IPS-18a (cell line): ENCODE measurements at regions not wholly inside any gene's neighbourhood (a gene's known extent, or its start where the extent isn't known, plus 50 kb on each side); places are given as distances from the start of the nearest gene placed in this dataset.
"Not testable (repeated sequence)": the region's sequence is repeated elsewhere in the genome, so short reads cannot be mapped to it uniquely, and the experiment has no call there.

Experiments used
- H3K27ac ChIP-seq: one replicate; pipeline ENCODE4 v1.5.1; 2013; ENCODE audit warnings: low read length
- H3K27me3 ChIP-seq: one replicate; pipeline ENCODE4 v1.6.1; 2013; ENCODE audit warnings: mild to moderate bottlenecking, low read length; ENCODE audit not compliant: control insufficient read depth, insufficient read depth
- H3K36me3 ChIP-seq: one replicate; pipeline ENCODE4 v1.6.1; 2013; ENCODE audit warnings: low read depth, low read length; ENCODE audit not compliant: control insufficient read depth
- H3K4me1 ChIP-seq: one replicate; pipeline ENCODE4 v1.6.1; 2013; ENCODE audit warnings: low read depth, low read length; ENCODE audit not compliant: control insufficient read depth
- H3K4me3 ChIP-seq: one replicate; pipeline ENCODE4 v1.5.1; 2013; ENCODE audit warnings: low read length
- H3K9ac ChIP-seq: one replicate; pipeline ENCODE4 v1.6.1; 2013; ENCODE audit warnings: mild to moderate bottlenecking, low read length, moderate library complexity
- H3K9me3 ChIP-seq: one replicate; pipeline ENCODE4 v1.6.1; 2013; ENCODE audit warnings: low read depth, low read length; ENCODE audit not compliant: control insufficient read depth

GRCh38 chr17:68143425-68143824, 104.4 kb upstream of the AMZ2 start:
- no peaks in the 10 kb centered on the region for H3K4me1 ChIP-seq
- H3K9me3 ChIP-seq, result no peaks in the 10 kb centered on the region
- no peak overlapping the region for H3K9ac ChIP-seq
- no peaks in the 10 kb centered on the region for H3K36me3 ChIP-seq
- no peak overlapping the region for H3K4me3 ChIP-seq
- no peaks in the 10 kb centered on the region for H3K27me3 ChIP-seq
- H3K27ac ChIP-seq, result no peak overlapping the region

DNA sequence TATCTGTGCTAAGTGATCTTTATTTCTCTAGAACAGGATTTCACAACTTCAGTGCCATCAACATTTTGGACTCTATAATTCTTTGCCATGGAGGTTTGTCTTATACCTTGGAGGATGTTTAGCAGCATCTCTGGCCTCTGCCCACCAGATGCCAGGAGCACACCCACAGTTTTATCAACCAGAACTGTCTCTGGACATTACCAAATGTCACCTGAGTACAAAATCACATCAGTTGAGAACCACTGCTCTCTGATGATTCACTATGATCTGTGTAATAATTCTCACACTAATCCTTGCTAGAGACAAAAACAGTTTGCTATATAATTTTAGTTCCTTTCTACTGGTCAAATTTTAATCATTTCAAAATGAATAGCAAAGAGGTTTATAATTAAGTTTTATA, 102.8 kb upstream of the AMZ2 start:
- Histone ChIP-seq H3K9me3 (no peaks in the 10 kb centered on the region), H3K9ac (no peak overlapping the region), H3K27ac (no peak overlapping the region), H3K4me1 (no peaks in the 10 kb centered on the region), H3K4me3 (no peak overlapping the region), H3K36me3 (no peaks in the 10 kb centered on the region), H3K27me3 (no peaks in the 10 kb centered on the region)

DNA sequence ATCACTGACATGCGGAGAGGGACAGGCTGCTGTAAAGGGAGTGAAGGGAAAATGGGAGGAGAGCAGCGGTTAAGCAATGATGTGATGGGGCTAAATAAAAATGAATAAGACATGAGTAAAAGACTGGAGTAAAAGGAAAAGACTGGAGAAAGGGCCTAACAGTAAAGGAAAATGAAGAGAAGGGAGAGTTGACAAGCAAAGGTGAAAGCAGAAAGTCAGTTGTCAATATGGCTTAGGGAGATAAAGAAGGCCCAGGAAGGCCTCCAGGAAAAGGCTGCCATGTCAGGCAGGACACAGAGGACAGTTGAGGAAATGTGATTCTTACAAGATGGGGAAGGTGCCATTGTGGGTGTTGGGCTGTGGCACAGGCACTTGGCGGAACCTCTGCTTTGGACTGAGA, 98.9 kb upstream of the AMZ2 start:
- no peak overlapping the region for H3K9ac ChIP-seq
- H3K27ac ChIP-seq, result no peak overlapping the region
- H3K4me3 ChIP-seq, result no peak overlapping the region
- no peaks in the 10 kb centered on the region for H3K27me3 ChIP-seq
- H3K36me3 ChIP-seq, result no peaks in the 10 kb centered on the region
- no peaks in the 10 kb centered on the region for H3K4me1 ChIP-seq
- no peaks in the 10 kb centered on the region for H3K9me3 ChIP-seq

GRCh38 chr17:68152161-68152571, 95.7 kb upstream of the AMZ2 start:
- H3K4me3 ChIP-seq, result no peak overlapping the region
- H3K4me1 ChIP-seq, result no peaks in the 10 kb centered on the region
- no peaks in the 10 kb centered on the region for H3K36me3 ChIP-seq
- H3K9me3 ChIP-seq, result no peaks in the 10 kb centered on the region
- no peak overlapping the region for H3K9ac ChIP-seq
- H3K27me3 ChIP-seq, result no peaks in the 10 kb centered on the region
- H3K27ac ChIP-seq, result no peak overlapping the region

DNA sequence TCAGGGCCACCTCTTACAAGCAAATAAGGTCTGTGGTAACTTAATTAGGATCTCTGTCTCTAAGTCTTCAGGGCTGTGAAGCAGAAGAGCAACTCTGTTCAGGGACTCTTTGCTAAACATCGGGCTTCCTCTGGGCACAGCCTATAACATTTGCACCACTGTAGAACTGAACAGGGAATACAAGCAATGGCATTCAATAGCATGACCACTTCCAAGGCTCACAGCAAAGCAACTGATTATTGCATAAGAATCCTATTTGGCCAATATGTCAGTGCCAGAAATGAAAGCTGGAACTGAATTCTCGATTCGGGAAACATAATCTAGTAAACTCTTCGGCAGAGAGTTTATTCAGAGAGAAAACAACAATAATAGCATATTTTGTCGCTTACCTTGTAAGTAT, 92.2 kb upstream of the AMZ2 start:
- no peak overlapping the region for H3K9ac ChIP-seq
- no peaks in the 10 kb centered on the region for H3K36me3 ChIP-seq
- H3K4me1 ChIP-seq, result no peaks in the 10 kb centered on the region
- H3K27me3 ChIP-seq, result no peaks in the 10 kb centered on the region
- no peak overlapping the region for H3K4me3 ChIP-seq
- no peak overlapping the region for H3K27ac ChIP-seq
- no peaks in the 10 kb centered on the region for H3K9me3 ChIP-seq

- Histone ChIP-seq H3K4me1 (no peaks in the 10 kb centered on the region), H3K4me3 (no peak overlapping the region), H3K9me3 (no peaks in the 10 kb centered on the region), H3K27me3 (no peaks in the 10 kb centered on the region), H3K9ac (no peak overlapping the region), H3K27ac (no peak overlapping the region), H3K36me3 (no peaks in the 10 kb centered on the region)
Measured at GRCh38 chr17:68161644-68162428, 86.0 kb upstream of the AMZ2 start.

GRCh38 chr17:68168273-68169164, 79.3 kb upstream of the AMZ2 start:
- not testable (repeated sequence) for H3K4me3 ChIP-seq, H3K27ac ChIP-seq, H3K9me3 ChIP-seq, H3K4me1 ChIP-seq, H3K9ac ChIP-seq, H3K27me3 ChIP-seq, H3K36me3 ChIP-seq

DNA sequence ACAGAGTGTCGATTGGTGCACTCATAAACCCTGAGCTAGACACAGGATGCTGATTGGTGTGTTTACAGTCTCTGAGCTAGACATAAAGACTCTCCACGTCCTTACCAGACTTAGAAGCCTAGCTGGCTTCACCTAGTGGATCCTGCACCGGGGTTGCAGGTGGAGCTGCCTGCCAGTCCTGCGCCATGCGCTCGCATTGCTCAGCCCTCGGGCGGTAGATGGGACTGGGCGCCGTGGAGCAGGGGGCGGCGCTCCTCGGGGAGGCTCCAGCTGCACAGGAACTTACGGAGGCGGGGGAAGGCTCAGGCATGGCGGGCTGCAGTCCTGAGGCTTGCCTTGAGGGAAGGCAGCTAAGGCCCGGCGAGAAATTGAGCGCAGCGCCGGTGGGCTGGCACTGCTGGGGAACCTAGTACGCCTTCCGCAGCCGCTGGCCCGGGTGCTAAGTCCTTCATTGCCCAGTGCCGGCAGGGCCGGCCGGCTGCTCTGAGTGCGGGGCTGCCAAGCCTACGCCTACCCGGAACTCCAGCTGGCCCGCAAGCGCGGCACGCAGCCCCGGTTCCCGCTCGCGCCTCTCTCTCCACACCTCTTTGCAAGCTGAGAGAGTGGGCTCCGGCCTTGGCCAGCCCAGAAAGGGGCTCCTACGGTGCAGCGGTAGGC, 78.5 kb upstream of the AMZ2 start:
- H3K9me3 ChIP-seq, H3K9ac ChIP-seq, H3K27ac ChIP-seq, H3K4me3 ChIP-seq, H3K36me3 ChIP-seq, H3K27me3 ChIP-seq, H3K4me1 ChIP-seq: not testable (repeated sequence)

DNA sequence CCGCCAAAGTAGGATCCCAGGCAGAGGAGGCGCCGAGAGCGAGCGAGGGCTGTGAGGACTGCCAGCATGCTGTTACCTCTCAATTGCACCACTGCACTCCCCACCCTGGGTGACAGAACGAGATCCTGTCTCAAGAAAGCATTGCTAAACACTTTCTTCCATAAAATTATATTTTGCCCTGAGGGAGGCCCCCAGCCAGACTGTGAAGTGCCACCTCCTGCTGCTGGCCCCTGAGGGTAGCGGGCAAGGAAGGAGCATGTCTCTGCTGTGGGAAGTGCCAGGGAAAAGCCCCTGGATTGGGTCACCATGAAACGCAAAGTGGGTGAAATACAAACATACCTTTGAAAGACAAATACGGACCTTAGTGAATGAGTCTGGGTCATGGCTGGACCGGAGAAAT, 78.0 kb upstream of the AMZ2 start:
- H3K36me3 ChIP-seq, result no peaks in the 10 kb centered on the region
- no peaks in the 10 kb centered on the region for H3K27me3 ChIP-seq
- no peaks in the 10 kb centered on the region for H3K4me1 ChIP-seq
- no peaks in the 10 kb centered on the region for H3K9me3 ChIP-seq
- H3K9ac ChIP-seq, result no peak overlapping the region
- no peak overlapping the region for H3K27ac ChIP-seq
- H3K4me3 ChIP-seq, result no peak overlapping the region

DNA sequence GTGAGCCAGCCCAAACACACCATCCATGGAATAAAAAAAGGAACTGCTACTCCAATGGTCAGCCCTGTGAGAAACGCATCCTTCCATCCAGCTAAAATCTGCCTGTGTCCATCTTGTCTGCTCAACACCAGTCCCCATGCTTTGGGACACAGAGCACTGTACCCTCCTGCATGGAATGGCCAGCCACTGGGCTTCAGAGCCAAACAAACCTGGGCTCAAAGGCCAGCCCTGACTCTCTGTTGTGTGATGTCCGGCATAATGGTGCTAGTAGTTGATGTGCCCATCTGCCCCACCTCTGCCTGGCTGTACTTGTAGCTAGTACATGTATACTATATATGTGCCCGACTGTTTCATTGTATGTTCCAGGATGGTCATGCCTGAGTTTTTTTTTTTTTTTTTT, 77.6 kb upstream of the AMZ2 start:
- H3K4me1 ChIP-seq, result no peaks in the 10 kb centered on the region
- H3K27ac ChIP-seq, result no peak overlapping the region
- no peak overlapping the region for H3K9ac ChIP-seq
- H3K27me3 ChIP-seq, result no peaks in the 10 kb centered on the region
- H3K4me3 ChIP-seq, result no peak overlapping the region
- no peaks in the 10 kb centered on the region for H3K9me3 ChIP-seq
- no peaks in the 10 kb centered on the region for H3K36me3 ChIP-seq

GRCh38 chr17:68172461-68172954, 75.3 kb upstream of the AMZ2 start:
- H3K27me3 ChIP-seq, result no peaks in the 10 kb centered on the region
- H3K4me3 ChIP-seq, result no peak overlapping the region
- no peaks in the 10 kb centered on the region for H3K36me3 ChIP-seq
- H3K4me1 ChIP-seq, result no peaks in the 10 kb centered on the region
- no peak overlapping the region for H3K9ac ChIP-seq
- no peaks in the 10 kb centered on the region for H3K9me3 ChIP-seq
- H3K27ac ChIP-seq, result no peak overlapping the region
